Hepatocyte (in vitro differentiated cells): ENCODE measurements at regions not wholly inside any gene's neighbourhood (a gene's known extent, or its start where the extent isn't known, plus 50 kb on each side); places are given as distances from the start of the nearest gene placed in this dataset.

ENCODE experiments used
- CTCF ChIP-seq: fragments of 200-600 bp; sonication (generic); IDR thresholded peaks from 2 replicates; pipeline ENCODE4 v1.5.1; 2016; ENCODE audit warnings: antibody characterized with exemption, mild to moderate bottlenecking; ENCODE audit not compliant: poor library complexity
- EZH2 ChIP-seq: fragments of 200-600 bp; sonication (generic); IDR thresholded peaks from 2 replicates; pipeline ENCODE4 v1.6.1; 2016; ENCODE audit warnings: antibody characterized with exemption, mild to moderate bottlenecking, borderline replicate concordance

- TF ChIP-seq CTCF (no peak), EZH2 (no peak)
Observed at GRCh38 chr6:53987522-53987888, 123.7 kb upstream of the MLIP start.
